HG02884 (cell line): ENCODE measurements at regions not wholly inside any gene's neighbourhood (a gene's known extent, or its start where the extent isn't known, plus 50 kb on each side); places are given as distances from the start of the nearest gene placed in this dataset.
"Not testable (repeated sequence)": the region's sequence is repeated elsewhere in the genome, so short reads cannot be mapped to it uniquely, and the experiment has no call there.

Experiments
- ATAC-seq: cut with Tn5 transposase; IDR thresholded peaks from one replicate; pipeline ENCODE4 v1.9.1; 2021; ENCODE audit warnings: mild to moderate bottlenecking, moderate library complexity; ENCODE audit not compliant: unreplicated experiment

- ATAC-seq, result no peak
Observed at GRCh38 chr3:82423268-82424030, 662.0 kb upstream of the GBE1 start.

- no peak for ATAC-seq
Observed at GRCh38 chr3:82416830-82417229, 655.4 kb upstream of the GBE1 start.

GRCh38 chr3:82416349-82416748 lies 654.9 kb upstream of the GBE1 start:
- no peak for ATAC-seq

GRCh38 chr3:82413171-82413570 lies 651.7 kb upstream of the GBE1 start:
- ATAC-seq, result no peak

GRCh38 chr3:82410366-82410765 lies 648.9 kb upstream of the GBE1 start:
- no peak for ATAC-seq

- no peak for ATAC-seq
Observed at GRCh38 chr3:82409842-82410241, 648.4 kb upstream of the GBE1 start.

- no peak for ATAC-seq
Observed at GRCh38 chr3:82392203-82392775, 630.8 kb upstream of the GBE1 start.

- no peak for ATAC-seq
Observed at GRCh38 chr3:82390868-82391267, 629.4 kb upstream of the GBE1 start.

GRCh38 chr3:82386647-82387046 lies 625.2 kb upstream of the GBE1 start:
- no peak for ATAC-seq

GRCh38 chr3:82384181-82384580 lies 622.7 kb upstream of the GBE1 start:
- ATAC-seq, result no peak

- no peak for ATAC-seq
Observed at GRCh38 chr3:82382831-82383230, 621.4 kb upstream of the GBE1 start.

GRCh38 chr3:82378392-82378791 lies 616.9 kb upstream of the GBE1 start:
- no peak for ATAC-seq

GRCh38 chr3:82376883-82377282 lies 615.4 kb upstream of the GBE1 start:
- no peak for ATAC-seq

- ATAC-seq, result not testable (repeated sequence)
Observed at GRCh38 chr3:82373833-82374232, 612.4 kb upstream of the GBE1 start.

GRCh38 chr3:82364827-82365226 lies 603.4 kb upstream of the GBE1 start:
- no peak for ATAC-seq

- no peak for ATAC-seq
Observed at GRCh38 chr3:82363131-82363530, 601.7 kb upstream of the GBE1 start.

- ATAC-seq, result no peak
Observed at GRCh38 chr3:82355228-82355627, 593.8 kb upstream of the GBE1 start.

GRCh38 chr3:82354228-82354627 lies 592.8 kb upstream of the GBE1 start:
- no peak for ATAC-seq

- ATAC-seq, result no peak
Observed at GRCh38 chr3:82353306-82354171, 592.1 kb upstream of the GBE1 start.

GRCh38 chr3:82347585-82347984 lies 586.1 kb upstream of the GBE1 start:
- ATAC-seq, result no peak

GRCh38 chr3:82342521-82342920 lies 581.1 kb upstream of the GBE1 start:
- ATAC-seq, result no peak

- no peak for ATAC-seq
Observed at GRCh38 chr3:82329300-82329699, 567.9 kb upstream of the GBE1 start.
